ENCODE measurements at regions not wholly inside any gene's neighbourhood (a gene's known extent, or its start where the extent isn't known, plus 50 kb on each side); places are given as distances from the start of the nearest gene placed in this dataset.
"Not testable (repeated sequence)": the region's sequence is repeated elsewhere in the genome, so short reads cannot be mapped to it uniquely, and the experiment has no call there.

DNA sequence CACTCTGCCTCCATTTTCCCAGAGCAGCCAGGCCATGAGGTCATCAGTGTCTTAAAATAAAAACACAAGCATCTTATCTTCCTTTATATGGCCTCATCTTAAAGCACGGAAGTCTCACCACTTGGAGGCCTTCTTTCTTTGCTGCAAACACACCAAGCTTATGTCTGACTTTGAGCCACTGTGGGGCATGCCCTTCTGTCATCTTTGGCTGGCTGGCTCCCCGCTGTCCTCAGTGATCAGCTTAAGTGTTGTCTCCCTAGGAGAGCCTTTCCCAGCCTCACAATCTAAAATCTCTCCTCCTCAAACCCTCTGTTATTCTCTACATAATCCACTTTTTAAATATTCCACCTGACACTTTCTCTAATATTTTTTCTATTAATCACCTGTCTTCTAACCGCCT is 191.6 kb upstream of the TTC29 start:
- Mint-ChIP-seq H3K4me3 (no peak overlapping the region), H3K27ac (no peak overlapping the region), H3K4me1 (ENCODE audit: low read depth) (no peaks in the 10 kb centered on the region), H3K27me3 (ENCODE audit: low read depth) (peaks cover 8% of the 10 kb centered on the region), H3K9me3 (no peaks in the 10 kb centered on the region), H3K36me3 (ENCODE audit: low read depth) (no peaks in the 10 kb centered on the region)

- Mint-ChIP-seq H3K27me3 (ENCODE audit: low read depth) (peaks cover 8% of the 10 kb centered on the region), H3K36me3 (ENCODE audit: low read depth) (no peaks in the 10 kb centered on the region), H3K4me1 (ENCODE audit: low read depth) (no peaks in the 10 kb centered on the region), H3K9me3 (no peaks in the 10 kb centered on the region), H3K27ac (no peak overlapping the region), H3K4me3 (no peak overlapping the region)
Measured at GRCh38 chr4:147138171-147138570, 192.5 kb upstream of the TTC29 start.

- H3K4me3 Mint-ChIP-seq, result no peak overlapping the region
- no peaks in the 10 kb centered on the region for H3K9me3 Mint-ChIP-seq
Measured at GRCh38 chr4:147139455-147140198, 194.0 kb upstream of the TTC29 start.

GRCh38 chr4:147151763-147152162 is 206.1 kb upstream of the TTC29 start:
- Mint-ChIP-seq H3K27ac (no peak overlapping the region), H3K4me3 (no peak overlapping the region), H3K36me3 (ENCODE audit: low read depth) (no peaks in the 10 kb centered on the region), H3K9me3 (no peaks in the 10 kb centered on the region), H3K27me3 (ENCODE audit: low read depth) (peaks cover 3% of the 10 kb centered on the region), H3K4me1 (ENCODE audit: low read depth) (no peaks in the 10 kb centered on the region)

More at GRCh38 chr4:147139455-147140198, 194.0 kb upstream of the TTC29 start:
- Mint-ChIP-seq H3K27ac (no peak overlapping the region), H3K36me3 (ENCODE audit: low read depth) (no peaks in the 10 kb centered on the region), H3K27me3 (ENCODE audit: low read depth) (peaks cover 6% of the 10 kb centered on the region), H3K4me1 (ENCODE audit: low read depth) (no peaks in the 10 kb centered on the region)

- Mint-ChIP-seq H3K9me3 (no peaks in the 10 kb centered on the region), H3K27ac (no peak overlapping the region), H3K4me3 (no peak overlapping the region), H3K36me3 (ENCODE audit: low read depth) (no peaks in the 10 kb centered on the region), H3K4me1 (ENCODE audit: low read depth) (no peaks in the 10 kb centered on the region), H3K27me3 (ENCODE audit: low read depth) (peaks cover 21% of the 10 kb centered on the region)
Measured at GRCh38 chr4:147157860-147158701, 212.4 kb upstream of the TTC29 start.

DNA sequence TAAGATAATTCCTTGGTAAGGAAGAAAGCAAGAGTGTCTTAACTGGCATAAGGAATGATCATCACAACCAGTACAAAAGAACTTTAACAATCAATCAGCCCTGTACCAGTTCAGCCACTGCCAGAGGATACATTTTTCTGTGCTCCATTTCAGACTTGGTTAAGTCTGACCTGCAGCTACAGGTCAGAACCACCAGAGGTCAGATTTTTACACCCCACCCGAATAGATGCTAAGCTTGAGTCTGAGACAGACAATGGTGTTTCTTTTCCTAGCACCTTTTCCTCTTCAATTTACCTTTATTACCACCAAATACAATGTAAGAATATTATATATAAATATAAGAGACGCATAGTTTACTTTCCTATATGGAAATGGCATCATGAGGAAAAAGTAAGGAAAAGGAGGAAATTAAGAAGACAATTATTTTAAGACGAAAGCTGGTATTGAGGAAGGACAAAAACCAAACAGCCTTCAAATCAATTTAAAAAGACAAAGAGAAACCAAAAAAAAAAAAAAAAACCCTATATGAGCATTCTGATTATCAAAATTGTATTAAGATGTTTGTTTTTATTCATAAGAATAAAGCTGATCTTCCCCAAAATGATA is 215.3 kb upstream of the TTC29 start:
- no peak overlapping the region for H3K4me3 Mint-ChIP-seq
- no peaks in the 10 kb centered on the region for H3K9me3 Mint-ChIP-seq
- no peaks in the 10 kb centered on the region for H3K4me1 Mint-ChIP-seq (ENCODE audit: low read depth)
- H3K36me3 Mint-ChIP-seq (ENCODE audit: low read depth), result no peaks in the 10 kb centered on the region
- peaks cover 21% of the 10 kb centered on the region for H3K27me3 Mint-ChIP-seq (ENCODE audit: low read depth)
- no peak overlapping the region for H3K27ac Mint-ChIP-seq

DNA sequence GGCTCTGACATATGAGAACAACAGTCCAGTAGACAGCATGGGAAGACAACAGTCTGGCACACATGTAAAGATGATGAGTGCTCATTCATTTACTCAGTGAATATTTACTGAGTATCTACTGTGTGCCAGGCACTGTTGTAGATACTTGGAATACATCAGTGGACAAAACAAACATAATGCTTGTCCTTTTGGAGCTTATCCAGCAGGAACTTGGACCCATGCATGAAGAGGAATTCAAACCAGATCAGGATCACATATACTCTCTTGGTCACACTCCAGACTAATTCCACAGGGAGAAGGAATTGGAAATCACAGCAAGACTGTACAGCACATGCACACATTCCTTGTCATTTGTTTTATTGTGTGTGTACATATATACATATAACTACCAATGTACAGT is 217.6 kb upstream of the TTC29 start:
- no peaks in the 10 kb centered on the region for H3K4me1 Mint-ChIP-seq (ENCODE audit: low read depth)

DNA sequence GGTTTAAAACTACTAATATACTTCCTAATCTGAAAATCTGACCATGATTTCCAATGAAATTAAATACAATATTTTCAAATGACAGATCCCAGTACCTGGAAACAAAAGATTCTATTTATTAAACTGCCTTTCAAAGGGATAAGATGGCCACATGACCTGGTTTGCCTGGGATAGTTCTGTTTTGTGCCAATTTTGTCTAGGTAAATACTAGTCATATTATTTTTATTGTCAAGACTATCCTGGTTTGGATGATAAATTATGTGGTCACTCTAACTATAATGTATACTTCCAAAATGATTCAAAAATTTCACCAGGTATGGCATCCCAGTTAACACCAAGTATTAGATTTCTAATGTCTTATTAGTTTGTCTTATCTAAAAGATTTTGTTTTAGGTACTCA is 222.5 kb upstream of the TTC29 start:
- not testable (repeated sequence) for H3K4me1 Mint-ChIP-seq (ENCODE audit: low read depth); H3K27ac Mint-ChIP-seq; H3K9me3 Mint-ChIP-seq; H3K4me3 Mint-ChIP-seq; H3K36me3 Mint-ChIP-seq (ENCODE audit: low read depth); H3K27me3 Mint-ChIP-seq (ENCODE audit: low read depth)

More for the DNA sequence above, 217.6 kb upstream of the TTC29 start:
- H3K36me3 Mint-ChIP-seq (ENCODE audit: low read depth), result no peaks in the 10 kb centered on the region
- no peak overlapping the region for H3K4me3 Mint-ChIP-seq
- no peak overlapping the region for H3K27ac Mint-ChIP-seq
- no peaks in the 10 kb centered on the region for H3K9me3 Mint-ChIP-seq
- peaks cover 4% of the 10 kb centered on the region for H3K27me3 Mint-ChIP-seq (ENCODE audit: low read depth)

DNA sequence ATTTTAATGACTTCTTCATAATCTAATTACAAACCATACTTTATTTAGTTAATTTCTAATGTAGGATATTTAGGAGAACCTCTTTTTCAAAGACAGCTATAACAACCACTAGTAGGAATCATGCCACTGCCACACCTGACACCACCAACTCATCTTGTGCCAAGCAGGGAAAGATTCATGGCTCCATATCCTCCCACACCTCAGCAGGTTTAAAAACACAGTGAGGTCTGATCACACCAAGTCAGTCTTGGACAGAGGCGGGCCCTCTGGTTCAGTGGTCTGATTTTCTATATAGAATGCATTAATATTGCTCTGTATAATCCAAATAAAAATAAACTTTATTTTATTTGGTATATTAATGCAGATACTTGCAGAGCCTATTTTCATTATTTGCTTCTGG is 227.7 kb upstream of the TTC29 start:
- Mint-ChIP-seq H3K4me3 (no peak overlapping the region), H3K27ac (no peak overlapping the region), H3K27me3 (ENCODE audit: low read depth) (no peaks in the 10 kb centered on the region), H3K36me3 (ENCODE audit: low read depth) (no peaks in the 10 kb centered on the region), H3K4me1 (ENCODE audit: low read depth) (no peaks in the 10 kb centered on the region), H3K9me3 (no peaks in the 10 kb centered on the region)

DNA sequence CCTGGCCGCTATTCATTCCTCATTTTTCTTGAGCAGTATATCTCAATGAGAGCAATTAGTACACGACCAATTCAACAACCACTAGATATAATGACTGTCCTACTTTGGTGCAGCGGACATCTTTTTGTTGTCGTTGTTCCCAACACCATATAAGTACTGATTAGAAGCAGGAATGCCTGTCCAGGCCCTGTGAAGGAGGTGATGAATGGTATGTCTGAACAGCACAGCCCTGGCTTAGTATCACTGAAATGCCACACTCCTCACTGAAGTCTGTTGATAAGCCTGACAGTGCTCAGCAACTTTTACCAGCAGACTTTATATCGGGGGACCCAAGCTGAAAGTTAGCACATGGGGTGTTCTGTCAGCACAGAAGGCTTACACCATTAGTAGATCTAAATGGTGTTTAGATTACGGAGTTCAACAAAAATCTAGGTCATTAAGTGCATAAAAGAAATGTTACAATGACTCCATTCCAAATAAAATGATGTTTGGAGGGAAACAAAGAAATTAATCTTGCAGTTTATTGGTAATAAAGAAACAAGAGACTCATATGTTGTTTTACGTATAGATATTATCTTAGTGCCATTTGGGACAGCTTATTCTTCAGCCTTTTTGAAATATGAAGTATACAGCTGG is 228.3 kb upstream of the TTC29 start:
- Mint-ChIP-seq H3K9me3 (no peaks in the 10 kb centered on the region), H3K27me3 (ENCODE audit: low read depth) (no peaks in the 10 kb centered on the region), H3K27ac (no peak overlapping the region), H3K36me3 (ENCODE audit: low read depth) (no peaks in the 10 kb centered on the region), H3K4me3 (no peak overlapping the region), H3K4me1 (ENCODE audit: low read depth) (no peaks in the 10 kb centered on the region)

DNA sequence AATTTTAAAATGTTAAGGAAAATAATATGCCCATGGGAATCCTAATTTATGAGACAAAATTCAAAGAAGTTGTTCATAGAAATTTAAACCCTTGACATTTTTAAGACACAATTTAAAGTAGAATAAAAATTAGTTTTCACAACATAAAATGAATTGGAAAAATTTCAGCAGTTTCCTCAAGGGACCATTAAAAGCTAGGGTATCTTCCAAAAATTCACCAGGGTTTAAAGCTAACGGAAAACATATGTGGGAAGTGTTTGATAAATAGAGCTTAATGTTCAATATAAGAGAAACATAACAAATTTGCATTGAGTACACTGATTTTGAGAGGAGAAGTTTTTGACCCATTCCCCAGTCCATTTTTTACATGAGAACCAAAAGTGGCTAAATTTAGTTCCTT is 228.9 kb upstream of the TTC29 start:
- H3K4me3 Mint-ChIP-seq, result no peak overlapping the region
- no peaks in the 10 kb centered on the region for H3K36me3 Mint-ChIP-seq (ENCODE audit: low read depth)
- no peaks in the 10 kb centered on the region for H3K9me3 Mint-ChIP-seq
- H3K4me1 Mint-ChIP-seq (ENCODE audit: low read depth), result no peaks in the 10 kb centered on the region
- no peaks in the 10 kb centered on the region for H3K27me3 Mint-ChIP-seq (ENCODE audit: low read depth)
- no peak overlapping the region for H3K27ac Mint-ChIP-seq

GRCh38 chr4:147175460-147176025 is 229.9 kb upstream of the TTC29 start:
- Mint-ChIP-seq H3K9me3 (no peaks in the 10 kb centered on the region), H3K27ac (no peak overlapping the region), H3K36me3 (ENCODE audit: low read depth) (no peaks in the 10 kb centered on the region), H3K4me3 (no peak overlapping the region), H3K4me1 (ENCODE audit: low read depth) (no peaks in the 10 kb centered on the region), H3K27me3 (ENCODE audit: low read depth) (no peaks in the 10 kb centered on the region)

DNA sequence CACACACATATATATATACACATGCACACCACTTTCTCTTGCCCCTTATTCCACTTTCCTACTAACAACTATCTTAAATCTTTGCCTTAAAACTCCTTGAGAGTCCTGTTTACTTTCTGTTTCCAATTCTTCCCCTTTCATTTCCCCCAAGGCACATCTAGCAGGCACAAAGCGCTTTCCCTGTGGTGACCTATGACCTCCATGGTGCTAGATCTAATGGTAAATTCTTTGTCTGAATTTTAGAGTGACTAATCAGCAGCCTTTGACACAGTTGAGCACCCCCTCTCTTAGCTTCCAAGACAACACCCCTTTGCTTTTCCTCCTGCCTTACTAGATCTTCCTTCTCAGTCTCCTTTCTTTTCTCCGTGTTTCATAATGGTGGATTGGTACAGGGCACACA is 236.4 kb upstream of the TTC29 start:
- H3K4me1 Mint-ChIP-seq (ENCODE audit: low read depth), result no peaks in the 10 kb centered on the region
- H3K27me3 Mint-ChIP-seq (ENCODE audit: low read depth), result no peaks in the 10 kb centered on the region
- H3K9me3 Mint-ChIP-seq, result no peaks in the 10 kb centered on the region
- no peak overlapping the region for H3K4me3 Mint-ChIP-seq
- no peaks in the 10 kb centered on the region for H3K36me3 Mint-ChIP-seq (ENCODE audit: low read depth)
- H3K27ac Mint-ChIP-seq, result no peak overlapping the region

- no peak overlapping the region for H3K4me3 Mint-ChIP-seq
- H3K4me1 Mint-ChIP-seq (ENCODE audit: low read depth), result no peaks in the 10 kb centered on the region
- peaks cover 4% of the 10 kb centered on the region for H3K9me3 Mint-ChIP-seq
- no peaks in the 10 kb centered on the region for H3K27me3 Mint-ChIP-seq (ENCODE audit: low read depth)
- no peaks in the 10 kb centered on the region for H3K36me3 Mint-ChIP-seq (ENCODE audit: low read depth)
- no peak overlapping the region for H3K27ac Mint-ChIP-seq
Measured at GRCh38 chr4:147192679-147193078, 247.0 kb upstream of the TTC29 start.

All from T-helper 1 cell treated with Interleukin-12 subunit alpha and Interleukin-12 subunit beta and Interleukin-4 antibody, amounts not matched to agents 30 μg/mL and 1 μg/mL, for 36 hours (primary cell).